ENCODE measurements at regions not wholly inside any gene's neighbourhood (a gene's known extent, or its start where the extent isn't known, plus 50 kb on each side); places are given as distances from the start of the nearest gene placed in this dataset.

DNA sequence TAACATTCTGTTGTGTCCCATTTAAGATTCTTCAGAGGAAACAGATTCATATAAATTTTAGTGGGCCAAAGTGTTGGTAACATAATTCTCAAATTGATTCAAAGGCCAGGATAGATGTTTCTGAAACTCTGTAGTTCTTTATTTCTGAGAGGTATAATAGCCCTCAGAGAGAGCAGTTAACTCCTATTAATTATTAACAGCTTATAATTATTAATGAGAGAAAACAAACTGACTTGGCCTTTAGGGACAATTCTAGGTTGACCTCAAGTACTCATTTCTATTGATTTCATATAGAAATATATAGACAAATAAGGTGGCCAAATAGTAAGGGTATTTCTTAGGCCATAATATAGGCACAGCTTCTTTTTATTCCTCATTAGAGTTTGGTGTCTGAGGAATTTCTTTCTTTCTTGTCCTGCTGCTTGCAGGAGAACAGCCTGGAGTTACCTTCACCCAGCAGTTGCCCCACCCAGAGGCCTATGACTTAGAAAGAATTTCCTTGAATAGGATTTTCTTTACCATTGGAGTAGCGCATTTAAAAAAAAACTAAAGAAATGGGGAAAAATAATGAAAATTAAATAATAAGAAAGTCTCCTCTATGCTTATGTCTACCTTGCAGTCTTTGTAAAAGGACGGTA, 1430.1 kb upstream of the SPRY2 start:
- in situ Hi-C loops (cut with HindIII; ENCODE audit: low sequenced_read_pairs): no loop called here

DNA sequence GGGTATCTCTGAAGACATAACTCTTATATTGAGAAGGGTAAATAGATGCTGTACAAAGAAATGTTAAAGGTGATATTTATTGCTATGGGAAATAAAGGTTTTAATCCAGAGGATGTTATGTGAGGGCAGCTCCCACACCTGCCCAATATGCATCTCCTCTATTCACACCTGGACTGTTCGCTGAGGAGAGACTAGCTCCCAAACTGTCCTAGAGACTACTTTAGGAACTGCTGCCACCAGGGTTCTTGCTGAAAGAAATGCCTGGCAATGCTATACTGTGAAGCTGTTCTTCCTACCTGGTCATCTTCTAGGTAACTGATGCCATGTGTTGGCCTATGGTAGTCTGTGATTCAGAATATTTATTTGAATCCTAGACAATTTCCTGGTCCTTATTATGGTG, 1421.5 kb upstream of the SPRY2 start:
- in situ Hi-C loops (cut with HindIII; ENCODE audit: low sequenced_read_pairs): no loop called here

DNA sequence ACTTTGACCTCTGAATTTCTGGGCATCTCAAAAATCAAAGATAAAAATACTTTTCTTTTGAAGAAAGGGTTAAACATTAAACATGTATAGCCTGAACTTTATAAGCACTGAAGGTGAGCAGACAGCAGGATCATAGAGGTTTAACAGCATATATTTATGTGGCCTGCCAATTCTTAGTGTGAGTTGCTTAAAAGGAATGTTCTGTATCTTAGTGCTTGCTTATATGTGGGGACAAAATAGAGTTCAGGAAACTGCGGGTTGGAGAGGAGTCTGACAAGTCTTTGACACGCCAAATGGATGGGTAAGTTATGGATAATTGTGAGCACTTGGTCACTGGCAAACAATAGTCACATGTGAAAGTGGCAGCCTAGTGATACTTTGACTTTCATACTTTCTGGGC, 1419.4 kb upstream of the SPRY2 start:
- in situ Hi-C loops (cut with HindIII; ENCODE audit: low sequenced_read_pairs): no loop called here

DNA sequence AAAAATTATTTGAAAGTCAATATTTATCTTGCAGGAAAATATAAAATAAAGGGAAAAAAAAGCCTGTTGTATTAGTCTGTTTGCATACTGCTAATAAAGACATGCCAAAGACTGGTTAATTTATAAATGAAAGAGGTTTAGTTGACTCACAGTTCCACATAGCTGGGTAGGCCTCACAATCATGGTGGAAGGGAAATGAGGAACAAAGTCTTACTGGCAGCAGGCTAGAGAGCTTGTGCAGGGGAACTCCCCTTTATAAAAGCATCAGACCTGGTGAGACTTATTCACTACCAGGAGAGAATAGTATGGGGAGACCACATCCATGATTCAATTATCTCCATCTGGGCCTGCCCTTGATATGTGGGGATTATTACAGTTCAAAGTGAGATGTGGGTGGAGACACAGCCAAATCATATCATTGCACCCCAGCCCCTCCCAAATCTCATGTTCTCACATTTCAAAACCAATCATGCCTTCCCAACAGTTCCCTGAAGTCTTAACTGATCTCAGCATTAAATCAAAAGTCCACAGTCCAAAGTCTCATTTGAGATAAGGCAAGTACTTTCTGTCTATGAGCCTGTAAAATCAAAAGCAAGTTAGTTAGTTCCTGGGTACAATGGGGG, 1416.5 kb upstream of the SPRY2 start:
- in situ Hi-C loops (cut with HindIII; ENCODE audit: low sequenced_read_pairs): no loop called here

DNA sequence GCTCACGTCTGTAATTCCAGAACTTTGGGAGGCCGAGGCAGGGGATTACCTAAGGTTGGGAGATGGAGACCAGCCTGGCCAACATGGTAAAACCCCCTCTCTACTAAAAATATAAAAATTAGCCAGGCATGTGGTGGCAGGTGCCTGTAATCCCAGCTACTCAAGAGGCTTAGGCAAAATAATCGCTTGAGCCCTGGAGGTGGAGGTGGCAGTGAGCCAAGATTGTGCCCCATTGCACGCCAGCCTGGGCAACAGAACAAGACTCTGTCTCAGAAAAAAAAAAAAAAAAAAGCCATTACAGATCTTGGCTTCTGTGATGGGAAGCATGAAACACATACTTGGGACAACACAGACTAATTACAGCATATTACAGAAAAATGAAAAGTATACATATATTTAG, 1404.5 kb upstream of the SPRY2 start:
- in situ Hi-C loops (cut with HindIII; ENCODE audit: low sequenced_read_pairs): no loop called here

DNA sequence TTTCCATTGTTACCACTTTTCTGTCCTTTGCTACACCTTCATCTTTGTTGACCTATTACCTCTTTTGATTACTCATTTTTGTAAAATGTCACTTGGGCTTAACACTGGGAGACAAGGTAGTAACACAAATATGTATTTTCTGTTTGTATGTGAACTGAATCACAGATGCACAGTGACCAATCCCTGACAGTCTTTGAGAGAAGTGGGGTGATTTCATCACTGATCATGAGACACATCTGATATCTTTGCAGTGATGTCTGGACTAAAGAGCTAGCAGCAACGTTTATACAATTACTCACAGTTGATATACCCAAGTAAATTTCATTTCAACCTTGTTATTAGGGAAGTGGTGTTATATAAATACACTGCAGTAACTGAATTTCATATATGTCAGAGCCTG, 1397.4 kb upstream of the SPRY2 start:
- in situ Hi-C loops (cut with HindIII; ENCODE audit: low sequenced_read_pairs): no loop called here

DNA sequence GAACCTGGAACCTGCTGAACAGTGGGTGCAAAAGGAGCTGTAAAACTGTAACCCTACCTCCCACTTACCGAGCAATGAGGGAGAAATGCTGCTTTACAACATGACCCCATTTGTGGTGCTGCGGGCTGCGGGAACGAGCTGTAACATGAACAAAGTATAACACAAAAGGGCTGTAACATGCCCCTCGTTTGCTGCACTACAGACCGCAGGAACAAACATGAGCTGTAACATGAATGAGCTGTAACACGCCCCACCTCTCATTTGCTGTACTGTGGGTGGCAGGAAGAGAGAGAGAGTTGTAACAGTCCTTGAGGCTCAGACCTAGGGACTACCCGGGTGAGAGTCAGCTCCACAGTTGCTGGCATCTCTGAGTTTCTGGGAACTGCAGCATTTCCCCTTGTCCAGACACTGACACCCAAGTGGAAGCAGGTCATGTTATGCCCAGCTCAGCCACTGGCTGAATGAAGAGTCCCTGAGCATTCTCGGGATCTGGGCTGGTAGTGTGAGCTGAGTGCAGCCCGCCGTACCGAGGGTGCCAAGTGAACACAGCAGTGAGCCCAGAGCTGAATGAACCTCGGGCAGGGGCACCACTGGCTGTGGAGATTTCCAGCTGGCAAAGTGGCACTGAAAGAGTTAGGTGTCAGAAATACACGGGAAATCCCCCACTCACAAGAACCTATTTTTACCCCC, 1385.3 kb upstream of the SPRY2 start:
- in situ Hi-C loops (cut with HindIII; ENCODE audit: low sequenced_read_pairs): no loop called here

DNA sequence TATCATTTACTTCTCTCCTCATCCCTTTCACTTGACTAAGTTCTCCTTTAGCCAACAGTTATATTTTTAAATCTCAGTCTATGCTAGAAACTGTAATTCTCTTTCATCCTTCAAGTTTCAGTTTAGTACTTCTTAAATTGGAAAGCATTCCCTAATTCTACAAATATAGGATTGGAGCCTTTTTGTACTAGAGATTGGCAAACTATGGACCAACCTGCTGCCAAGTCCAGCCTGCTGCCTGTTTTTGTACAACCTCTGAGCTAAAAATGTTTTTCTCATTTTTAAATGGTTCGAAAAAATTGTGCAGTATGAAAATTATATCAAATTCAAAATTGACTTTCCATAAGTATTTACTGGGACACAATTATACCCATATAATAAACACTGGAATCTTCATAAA, 1381.5 kb upstream of the SPRY2 start:
- in situ Hi-C loops (cut with HindIII; ENCODE audit: low sequenced_read_pairs): no loop called here

DNA sequence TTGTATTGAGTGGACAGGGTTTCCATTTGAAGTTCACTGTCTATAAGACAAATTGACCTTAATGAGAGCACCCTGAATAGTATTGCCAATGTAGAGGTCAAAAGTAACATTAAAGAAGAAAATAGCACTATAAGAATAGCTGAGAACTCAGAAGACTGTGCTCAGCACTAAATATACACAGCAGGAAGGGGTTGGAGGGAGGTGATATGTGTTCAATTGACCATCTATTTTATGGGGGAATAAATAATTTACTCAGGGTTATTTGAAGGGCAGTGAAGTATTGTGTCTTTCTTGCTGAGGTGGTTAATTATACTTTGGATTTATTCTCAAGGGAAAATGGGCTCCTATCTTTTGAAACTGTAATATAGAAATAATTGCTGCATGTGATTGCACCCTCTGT, 1380.5 kb upstream of the SPRY2 start:
- in situ Hi-C loops (cut with HindIII; ENCODE audit: low sequenced_read_pairs): no loop called here

DNA sequence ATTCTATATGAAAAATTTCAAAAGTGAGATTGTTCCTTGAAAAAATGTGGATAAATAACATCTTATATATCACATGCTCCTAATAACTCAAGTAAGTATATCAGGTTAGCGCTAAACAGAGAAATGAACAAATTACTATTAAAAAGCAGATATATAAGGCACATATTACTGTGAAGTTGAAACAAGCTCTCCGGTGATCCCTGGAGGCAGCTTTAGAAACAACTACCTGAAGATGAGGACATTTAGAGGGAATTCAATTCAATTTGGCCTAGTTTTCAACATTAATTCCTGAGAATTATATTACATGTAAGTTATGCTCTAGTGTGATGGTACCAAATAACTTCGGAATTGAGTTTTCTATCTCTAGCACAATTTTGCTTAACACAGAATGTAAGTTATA, 1373.6 kb upstream of the SPRY2 start:
- in situ Hi-C loops (cut with HindIII; ENCODE audit: low sequenced_read_pairs): no loop called here

DNA sequence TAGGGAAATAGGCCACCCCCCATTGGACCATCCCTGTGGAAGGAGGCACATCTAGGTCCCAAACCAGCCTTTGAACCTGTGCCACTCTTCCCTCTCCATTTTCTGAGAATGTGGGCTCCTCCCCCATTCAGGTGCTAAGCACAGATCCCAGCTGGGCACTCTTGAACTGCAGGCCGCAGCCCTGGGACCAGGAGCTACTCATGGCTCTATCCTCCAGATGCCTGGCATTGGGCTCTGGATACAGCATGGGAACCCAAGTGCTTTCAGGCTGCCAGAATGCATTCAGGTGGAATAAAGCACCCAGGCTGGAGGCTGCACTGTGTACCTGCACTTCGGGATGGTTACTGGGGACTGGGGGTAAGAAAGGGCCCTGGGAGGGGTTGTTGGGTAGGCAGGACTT, 1372.3 kb upstream of the SPRY2 start:
- in situ Hi-C loops (cut with HindIII; ENCODE audit: low sequenced_read_pairs): no loop called here

DNA sequence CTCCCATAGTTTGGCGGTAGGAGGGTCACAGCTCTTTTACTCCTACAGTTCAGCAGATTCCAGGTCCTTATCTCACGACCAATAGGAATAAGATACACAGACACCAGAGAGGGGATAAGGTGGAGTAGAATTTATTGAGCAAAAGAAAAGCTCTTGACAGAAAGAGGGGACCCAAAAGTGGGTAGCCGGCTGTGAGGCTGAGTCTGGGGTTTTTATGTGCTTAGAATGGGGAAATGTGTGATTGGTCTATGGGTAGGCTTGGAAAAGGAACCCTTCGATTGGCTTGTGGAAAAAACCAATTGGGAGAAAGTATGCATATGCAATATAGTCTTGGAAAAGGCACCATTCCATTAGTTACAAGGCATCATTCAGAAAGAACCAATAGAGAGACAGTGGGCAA, 1356.9 kb upstream of the SPRY2 start:
- in situ Hi-C loops (cut with HindIII; ENCODE audit: low sequenced_read_pairs): no loop called here

DNA sequence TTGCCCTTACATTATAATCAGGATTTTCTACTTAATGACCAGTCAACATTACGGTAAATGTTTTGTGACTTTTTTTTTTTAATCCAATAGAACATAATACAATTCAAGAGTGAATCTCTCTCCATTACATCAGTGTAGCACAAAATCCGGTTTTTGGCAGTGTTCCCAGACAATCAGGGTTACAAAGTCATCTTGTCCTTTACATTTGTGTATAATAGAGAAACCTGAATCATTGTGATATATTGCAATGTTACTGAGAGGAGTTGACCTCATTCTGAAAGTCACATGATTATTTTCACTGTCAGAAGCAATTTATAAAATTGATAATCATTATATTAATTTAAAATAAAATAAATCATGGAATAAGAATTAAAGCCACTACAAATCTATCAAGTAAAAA, 1346.0 kb upstream of the SPRY2 start:
- in situ Hi-C loops (cut with HindIII; ENCODE audit: low sequenced_read_pairs): no loop called here

DNA sequence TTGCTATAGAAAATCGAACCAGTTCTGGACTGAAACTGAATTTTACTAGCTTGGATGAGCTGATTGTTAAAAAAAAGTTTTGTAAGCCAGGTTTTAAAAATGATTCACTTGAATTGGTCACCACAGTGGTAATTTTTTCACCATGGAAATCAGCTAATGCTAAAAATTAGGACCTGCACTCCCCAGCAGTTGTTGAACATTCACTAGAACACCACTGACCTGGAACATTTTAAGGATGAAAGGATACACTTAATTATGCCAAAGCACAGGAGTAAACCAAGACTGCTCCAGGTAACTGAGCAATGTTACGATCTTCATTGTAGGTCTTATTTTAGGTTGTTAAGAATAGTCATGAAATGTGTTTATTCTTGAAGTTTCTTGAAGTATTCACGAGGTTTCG, 1342.6 kb upstream of the SPRY2 start:
- in situ Hi-C loops (cut with HindIII; ENCODE audit: low sequenced_read_pairs): no loop called here

DNA sequence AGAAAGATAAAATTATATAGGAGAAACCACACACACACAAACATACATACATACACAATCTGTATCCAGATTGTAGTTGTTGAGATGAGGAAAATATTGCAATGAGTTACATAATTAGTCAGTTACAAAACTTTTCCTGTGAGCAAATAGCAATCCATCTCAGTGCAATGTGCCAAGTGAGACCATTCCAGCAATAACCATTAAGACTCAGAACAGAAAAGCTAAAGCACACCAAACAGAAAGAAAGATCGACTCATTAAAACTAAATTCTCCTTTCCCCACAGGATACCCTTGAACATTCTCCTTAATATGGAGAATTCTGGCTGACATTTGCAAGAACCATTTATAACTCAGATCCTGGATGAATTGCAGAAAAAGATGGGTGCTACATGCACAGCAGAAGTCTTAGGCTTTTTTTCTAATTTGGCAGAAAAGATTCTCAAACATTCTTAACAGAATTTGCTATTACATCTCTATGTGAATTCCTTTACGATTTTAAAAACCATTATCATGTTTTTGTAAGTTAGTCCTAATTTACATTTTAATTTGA, 1341.2 kb upstream of the SPRY2 start:
- in situ Hi-C loops (cut with HindIII; ENCODE audit: low sequenced_read_pairs): no loop called here

DNA sequence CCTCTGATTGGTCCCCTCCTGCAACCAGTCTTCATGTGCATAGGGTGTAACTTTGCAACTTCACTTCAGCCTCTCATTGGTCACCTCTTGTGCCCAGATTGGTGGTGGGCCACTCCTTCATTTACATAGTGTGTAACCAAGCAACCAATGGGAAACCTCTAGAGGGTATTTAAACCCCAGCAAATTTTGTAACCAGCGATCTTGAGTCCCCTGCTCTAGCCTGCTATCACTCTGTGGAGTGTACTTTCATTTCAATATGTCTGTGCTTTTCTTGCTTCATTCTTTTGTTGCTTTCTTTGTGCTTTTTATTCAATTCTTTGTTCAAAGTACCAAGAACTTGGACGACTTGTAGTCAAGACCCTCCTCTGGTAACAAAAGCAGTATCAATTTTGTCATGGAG, 1336.9 kb upstream of the SPRY2 start:
- in situ Hi-C loops (cut with HindIII; ENCODE audit: low sequenced_read_pairs): no loop called here

DNA sequence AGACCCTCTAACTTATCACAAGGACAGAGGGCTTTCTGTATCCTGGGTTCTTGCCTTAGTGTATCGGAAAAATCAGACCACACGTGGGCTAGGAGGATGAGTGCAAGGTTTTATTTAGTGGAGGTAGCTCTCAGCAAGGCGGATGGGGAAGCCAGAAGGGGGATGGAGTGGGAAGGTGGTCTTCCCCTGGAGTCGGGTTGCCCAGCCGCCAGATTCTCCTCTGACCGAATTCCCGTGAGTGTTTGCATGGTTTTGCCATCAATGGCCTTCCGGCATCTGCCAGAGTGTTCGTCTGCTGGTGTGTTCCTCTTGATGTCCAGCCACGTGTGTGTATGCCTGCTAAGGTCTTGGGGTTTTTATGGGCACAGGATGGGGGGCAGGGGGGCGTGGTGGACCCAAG, 1335.1 kb upstream of the SPRY2 start:
- in situ Hi-C loops (cut with HindIII; ENCODE audit: low sequenced_read_pairs): no loop called here

DNA sequence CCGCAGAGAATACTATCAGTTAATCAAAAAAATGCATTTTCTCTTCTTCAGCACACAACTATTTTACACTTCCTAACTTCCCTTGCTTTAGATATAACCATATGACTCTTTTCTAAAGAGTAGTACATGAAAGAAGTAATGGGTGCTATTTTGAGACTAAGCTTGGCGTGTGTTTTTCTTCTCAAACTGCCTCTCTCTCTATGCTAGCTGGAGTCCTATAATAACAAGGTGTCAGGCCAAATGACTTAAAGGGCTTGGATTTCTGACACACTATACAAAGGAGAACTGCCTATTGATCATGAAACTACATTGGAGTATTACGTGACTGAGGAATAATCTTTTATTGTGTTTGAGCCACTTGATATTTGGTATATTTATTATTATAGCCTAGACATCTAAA, 1330.1 kb upstream of the SPRY2 start:
- in situ Hi-C loops (cut with HindIII; ENCODE audit: low sequenced_read_pairs): no loop called here

DNA sequence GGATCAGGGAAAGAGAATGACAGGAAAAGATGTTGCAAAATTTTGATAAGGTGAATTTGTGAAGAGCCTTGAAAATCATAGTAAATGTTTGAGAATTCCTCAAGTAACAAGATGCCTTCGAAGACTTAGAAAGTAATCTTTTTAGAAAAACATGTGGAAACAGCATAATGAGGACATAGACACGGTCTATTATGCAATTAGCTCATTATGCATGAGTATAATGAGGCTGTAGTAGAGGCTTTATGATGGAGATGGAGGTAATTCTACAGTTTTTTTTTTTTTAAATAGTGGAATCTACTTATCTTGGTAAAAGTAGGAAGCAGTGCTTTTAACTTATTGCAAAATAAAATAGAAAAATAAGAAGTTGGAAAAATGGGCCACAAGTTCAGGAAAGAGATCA, 1329.1 kb upstream of the SPRY2 start:
- in situ Hi-C loops (cut with HindIII; ENCODE audit: low sequenced_read_pairs): no loop called here

DNA sequence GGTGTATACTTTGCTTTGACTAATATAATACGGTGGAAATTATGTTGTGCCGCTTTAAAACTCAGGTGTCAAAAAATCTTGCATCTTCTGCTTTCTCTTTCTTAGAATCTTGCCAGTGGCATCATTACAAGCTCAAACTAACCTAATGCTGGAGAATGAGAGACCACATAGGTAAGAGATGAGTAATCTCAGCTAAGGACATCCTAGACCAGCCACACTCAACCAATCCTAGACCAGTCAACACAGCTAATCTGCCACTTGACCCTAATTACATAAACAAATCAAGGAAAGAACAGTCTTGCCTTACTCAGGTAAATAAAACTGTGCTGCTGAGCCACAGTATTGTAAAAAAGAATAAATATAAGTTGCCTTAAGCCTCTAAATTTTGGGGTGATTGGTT, 1323.9 kb upstream of the SPRY2 start:
- in situ Hi-C loops (cut with HindIII; ENCODE audit: low sequenced_read_pairs): loop anchor here (5.0 kb wide), 1 partner anchor 77 kb away; no protein-coding TSS in a partner anchor

DNA sequence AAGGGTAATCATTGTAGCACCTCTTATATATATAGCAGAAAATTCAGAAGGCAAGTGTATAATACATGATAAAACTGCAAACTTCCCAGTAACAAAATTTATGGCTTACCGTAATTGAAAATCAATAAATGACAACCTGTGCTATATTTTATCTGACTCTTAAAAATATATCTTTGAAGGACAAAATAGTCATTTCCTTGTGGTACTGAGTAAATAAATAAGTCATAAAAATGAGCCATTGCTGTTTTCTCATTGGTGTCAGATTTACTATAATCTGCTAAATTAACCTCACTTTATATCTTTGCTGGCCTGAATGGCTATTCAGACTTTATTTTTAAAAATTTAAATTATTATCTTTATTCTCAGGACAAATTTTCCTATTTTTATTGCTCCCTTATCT, 1319.1 kb upstream of the SPRY2 start:
- in situ Hi-C loops (cut with HindIII; ENCODE audit: low sequenced_read_pairs): loop anchor here (5.0 kb wide), 1 partner anchor 82 kb away; no protein-coding TSS in a partner anchor

Data from endothelial cell of hepatic sinusoid (primary cell).